ENCODE measurements at regions not wholly inside any gene's neighbourhood (a gene's known extent, or its start where the extent isn't known, plus 50 kb on each side); places are given as distances from the start of the nearest gene placed in this dataset.

DNA sequence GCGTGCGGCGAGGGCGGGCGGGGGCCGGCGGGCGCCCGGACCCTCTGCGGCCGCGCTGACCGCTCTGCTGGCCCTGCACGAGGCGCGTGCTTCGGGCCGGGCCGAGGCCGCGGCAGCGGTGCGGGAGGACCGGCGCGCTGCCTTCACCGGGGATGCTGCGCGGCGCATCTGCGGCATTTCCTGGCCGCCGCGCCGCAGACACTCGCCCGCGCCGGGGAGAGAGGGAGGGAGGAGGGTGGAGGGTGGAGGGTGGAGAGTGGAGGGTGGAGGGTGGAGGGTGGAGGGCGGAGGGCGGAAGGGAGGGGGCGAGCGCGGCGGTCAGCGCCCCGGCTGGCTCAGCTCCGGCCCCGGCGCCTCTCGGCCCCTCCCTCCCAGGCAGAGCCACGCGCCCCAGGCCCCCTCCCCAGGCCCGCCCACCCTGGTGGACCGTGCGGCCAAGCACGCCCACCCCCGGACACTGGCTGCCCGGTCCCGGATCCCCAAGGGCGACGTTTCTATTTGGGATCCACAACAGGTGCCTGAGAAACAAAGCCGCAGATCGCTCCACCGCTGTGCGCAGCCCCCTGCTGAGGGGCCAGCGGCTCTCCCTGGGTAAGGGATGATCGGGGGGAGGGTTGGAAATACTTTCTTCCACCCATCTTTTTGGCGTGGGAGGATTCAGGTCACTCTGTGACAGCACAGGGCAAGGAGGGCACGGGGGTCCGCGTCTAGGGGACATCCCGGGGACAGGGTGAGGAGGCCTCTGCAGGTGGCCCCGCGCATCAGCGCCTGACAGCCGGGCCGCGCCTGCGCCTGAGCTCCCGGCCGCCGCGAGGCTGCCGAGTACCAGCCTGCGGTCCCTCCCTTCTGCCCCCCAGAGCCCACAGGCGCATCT, 111.2 kb upstream of the BEND6 start:
- H3K9ac ChIP-seq (ENCODE audit: low read length): peak overlapping the region; percentile 53
- no peak overlapping the region for H3K27ac ChIP-seq (ENCODE audit: low read length in 2 of 2)
- H3K9me3 ChIP-seq (ENCODE audit: control extremely low read depth in 1 of 3, control insufficient read depth in 2 of 3, insufficient read depth in 1 of 3, low read length in 2 of 3): no peaks in the 10 kb centered on the region
- TF ChIP-seq EZH2 (IDR thresholded peaks at IDR 0.05; ENCODE audit: borderline replicate concordance, insufficient read depth, low read depth, low read length, poor library complexity, severe bottlenecking): no peak
- TF ChIP-seq, protein P1, sequence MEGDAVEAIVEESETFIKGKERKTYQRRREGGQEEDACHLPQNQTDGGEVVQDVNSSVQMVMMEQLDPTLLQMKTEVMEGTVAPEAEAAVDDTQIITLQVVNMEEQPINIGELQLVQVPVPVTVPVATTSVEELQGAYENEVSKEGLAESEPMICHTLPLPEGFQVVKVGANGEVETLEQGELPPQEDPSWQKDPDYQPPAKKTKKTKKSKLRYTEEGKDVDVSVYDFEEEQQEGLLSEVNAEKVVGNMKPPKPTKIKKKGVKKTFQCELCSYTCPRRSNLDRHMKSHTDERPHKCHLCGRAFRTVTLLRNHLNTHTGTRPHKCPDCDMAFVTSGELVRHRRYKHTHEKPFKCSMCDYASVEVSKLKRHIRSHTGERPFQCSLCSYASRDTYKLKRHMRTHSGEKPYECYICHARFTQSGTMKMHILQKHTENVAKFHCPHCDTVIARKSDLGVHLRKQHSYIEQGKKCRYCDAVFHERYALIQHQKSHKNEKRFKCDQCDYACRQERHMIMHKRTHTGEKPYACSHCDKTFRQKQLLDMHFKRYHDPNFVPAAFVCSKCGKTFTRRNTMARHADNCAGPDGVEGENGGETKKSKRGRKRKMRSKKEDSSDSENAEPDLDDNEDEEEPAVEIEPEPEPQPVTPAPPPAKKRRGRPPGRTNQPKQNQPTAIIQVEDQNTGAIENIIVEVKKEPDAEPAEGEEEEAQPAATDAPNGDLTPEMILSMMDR (IDR thresholded peaks at IDR 0.05): no peak
- H2AFZ ChIP-seq (ENCODE audit: insufficient read depth, low read depth, low read length, poor library complexity, severe bottlenecking): peak overlapping the region; percentile 60
- peaks cover 0 to 24% (median 15%) of the 10 kb centered on the region in 4 experiments for H3K27me3 ChIP-seq (replicated peaks in 1 of 4; ENCODE audit: control extremely low read depth in 1 of 4, control insufficient read depth in 3 of 4, insufficient read depth in 4 of 4, low read length in 3 of 4)
- H3K4me3 ChIP-seq (ENCODE audit: control extremely low read depth in 1 of 5, extremely low read depth in 1 of 5, insufficient read depth in 1 of 5, low read depth in 2 of 5, low read length in 4 of 5): peak overlapping the region in 3 of 5 experiments; percentile 36 to 51 (median 36)
- peaks cover 55% of the 10 kb centered on the region for H3K27me3 Mint-ChIP-seq
- H3K9me3 Mint-ChIP-seq (ENCODE audit: insufficient read depth): no peaks in the 10 kb centered on the region
- peak; percentile 69 for ATAC-seq (ENCODE audit: low read depth)
- peak; percentile 48 for DNase-seq
- H3K36me3 ChIP-seq (replicated peaks in 1 of 2; ENCODE audit: control extremely low read depth in 1 of 2, control insufficient read depth in 1 of 2, extremely low read depth in 1 of 2, insufficient read depth in 2 of 2, low read length in 1 of 2): no peaks in the 10 kb centered on the region
- H4K20me1 ChIP-seq (ENCODE audit: control insufficient read depth, insufficient read depth, low read length, poor library complexity, severe bottlenecking): no peaks in the 10 kb centered on the region
- peaks cover 11% of the 10 kb centered on the region for H3K4me1 Mint-ChIP-seq
- intact Hi-C loops (cut with micrococcal nuclease): no loop called here
- WGBS (ENCODE audit: insufficient coverage): under 1% methylated on average over 74 of the region's 87 CpGs
- H3K4me3 Mint-ChIP-seq: peak overlapping the region; percentile 88
- ChIA-PET CTCF (no interaction called here), POLR2A (no interaction called here)
- peak overlapping the region; percentile 75 for H3K4me2 ChIP-seq (replicated peaks; ENCODE audit: low read depth, low read length, poor library complexity, severe bottlenecking)
- peaks cover 9 to 12% of the 10 kb centered on the region in 2 donors for H3K4me1 ChIP-seq (ENCODE audit: control insufficient read depth in 2 of 2, insufficient read depth in 2 of 2, low read length in 2 of 2)
- H3K27ac Mint-ChIP-seq: no peak overlapping the region
- no peaks in the 10 kb centered on the region for H3K79me2 ChIP-seq (ENCODE audit: control insufficient read depth, insufficient read depth, low read length)

Data from B cell (primary cell).